ENCODE measurements at regions not wholly inside any gene's neighbourhood (a gene's known extent, or its start where the extent isn't known, plus 50 kb on each side); places are given as distances from the start of the nearest gene placed in this dataset.
A peak's percentile ranks its signal among the peaks of the same experiment; 100 is the strongest.
"Not testable (repeated sequence)": the region's sequence is repeated elsewhere in the genome, so short reads cannot be mapped to it uniquely, and the experiment has no call there.

GRCh38 chr7:88554847-88555246 is 204.7 kb upstream of the ZNF804B start:
- not testable (repeated sequence) for H3K36me3 ChIP-seq (ENCODE audit: control insufficient read depth in 4 of 4, insufficient read depth in 4 of 4, low read length in 3 of 4); DNase-seq
- WGBS (ENCODE audit: insufficient coverage) = no CpG with 5 or more reads among the region's 4 CpGs

DNA sequence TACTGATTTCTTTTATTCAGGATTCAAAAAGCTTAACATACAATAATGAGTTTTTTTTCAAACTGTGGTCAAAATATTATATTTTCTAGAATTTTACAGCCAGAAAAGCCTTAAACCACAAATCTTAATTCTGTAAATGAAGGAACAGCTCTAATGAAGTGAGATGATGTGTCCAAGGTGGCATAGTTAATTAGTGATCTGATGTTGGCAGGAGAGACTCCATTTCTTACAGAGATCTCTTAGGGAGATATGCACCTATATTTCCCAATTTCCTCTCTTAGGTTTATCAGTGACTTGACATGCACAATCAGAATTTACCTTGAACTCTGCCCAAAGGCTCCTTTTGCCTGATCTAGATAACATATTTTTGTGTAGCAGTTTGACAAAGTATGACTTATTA is 211.1 kb upstream of the ZNF804B start:
- Histone ChIP-seq H3K4me1 (ENCODE audit: control extremely low read depth in 1 of 4, control insufficient read depth in 4 of 4, insufficient read depth in 4 of 4, low read length in 3 of 4) (no peaks in the 10 kb centered on the region), H3K9me3 (ENCODE audit: control extremely low read depth in 1 of 5, control insufficient read depth in 4 of 5, insufficient read depth in 2 of 5, low read depth in 1 of 5, low read length in 4 of 5) (peaks cover 0 to 15% (median 5%) of the 10 kb centered on the region in 5 experiments), H3K36me3 (ENCODE audit: control insufficient read depth in 4 of 4, insufficient read depth in 4 of 4, low read length in 3 of 4) (no peaks in the 10 kb centered on the region), H3K4me3 (ENCODE audit: control insufficient read depth in 1 of 7, extremely low read depth in 1 of 7, insufficient read depth in 4 of 7, low read depth in 2 of 7, low read length in 6 of 7) (no peak overlapping the region), H3K27me3 (replicated peaks in 2 of 5; ENCODE audit: control insufficient read depth in 4 of 5, insufficient read depth in 5 of 5, low read length in 4 of 5) (no peaks in the 10 kb centered on the region), H3K27ac (ENCODE audit: insufficient read depth in 1 of 2, low read depth in 1 of 2, low read length in 2 of 2, poor library complexity in 1 of 2, severe bottlenecking in 2 of 2) (no peak overlapping the region)
- DNase-seq = no peak
- ChIA-PET POLR2A (no interaction called here), CTCF (interaction anchor here (0.9 to 1.5 kb wide), 2 partner anchors 15 to 18 kb away, joined by 3 read pairs; no protein-coding TSS in a partner anchor)

More at GRCh38 chr7:88554847-88555246, 204.7 kb upstream of the ZNF804B start:
- H3K4me1 ChIP-seq (ENCODE audit: control extremely low read depth in 1 of 4, control insufficient read depth in 4 of 4, insufficient read depth in 4 of 4, low read length in 3 of 4); H3K4me3 ChIP-seq (ENCODE audit: control insufficient read depth in 1 of 7, extremely low read depth in 1 of 7, insufficient read depth in 4 of 7, low read depth in 2 of 7, low read length in 6 of 7); H3K27ac ChIP-seq (ENCODE audit: insufficient read depth in 1 of 2, low read depth in 1 of 2, low read length in 2 of 2, poor library complexity in 1 of 2, severe bottlenecking in 2 of 2); POLR2A ChIA-PET; CTCF ChIA-PET; H3K9me3 ChIP-seq (ENCODE audit: control extremely low read depth in 1 of 5, control insufficient read depth in 4 of 5, insufficient read depth in 2 of 5, low read depth in 1 of 5, low read length in 4 of 5); H3K27me3 ChIP-seq (replicated peaks in 2 of 5; ENCODE audit: control insufficient read depth in 4 of 5, insufficient read depth in 5 of 5, low read length in 4 of 5): not testable (repeated sequence)

DNA sequence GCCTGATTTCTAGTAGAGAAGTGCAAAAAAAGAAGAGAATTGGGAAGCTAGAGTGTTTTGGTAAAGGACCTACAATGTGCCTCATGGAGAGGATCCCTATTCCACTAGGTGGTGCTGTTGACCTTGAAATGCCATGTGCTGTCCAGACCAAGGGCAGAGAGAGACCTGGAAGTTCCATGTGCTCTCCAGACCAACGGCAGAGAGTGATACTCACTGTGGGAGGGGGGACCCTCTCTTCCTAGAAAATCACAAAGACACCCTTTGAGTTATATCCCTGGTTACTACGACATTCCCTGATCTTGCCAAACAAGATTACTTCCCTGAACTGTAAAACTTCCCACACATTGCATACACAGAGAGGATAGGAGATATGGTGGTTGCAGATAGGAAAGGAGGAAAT is 212.7 kb upstream of the ZNF804B start:
- ChIA-PET CTCF (no interaction called here), POLR2A (no interaction called here)
- Histone ChIP-seq H3K36me3 (ENCODE audit: control insufficient read depth in 4 of 4, insufficient read depth in 4 of 4, low read length in 3 of 4) (no peaks in the 10 kb centered on the region), H3K4me1 (ENCODE audit: control extremely low read depth in 1 of 4, control insufficient read depth in 4 of 4, insufficient read depth in 4 of 4, low read length in 3 of 4) (no peaks in the 10 kb centered on the region), H3K4me3 (ENCODE audit: control insufficient read depth in 1 of 7, extremely low read depth in 1 of 7, insufficient read depth in 4 of 7, low read depth in 2 of 7, low read length in 6 of 7) (no peak overlapping the region), H3K27ac (ENCODE audit: insufficient read depth in 1 of 2, low read depth in 1 of 2, low read length in 2 of 2, poor library complexity in 1 of 2, severe bottlenecking in 2 of 2) (no peak overlapping the region), H3K9me3 (ENCODE audit: control extremely low read depth in 1 of 5, control insufficient read depth in 4 of 5, insufficient read depth in 2 of 5, low read depth in 1 of 5, low read length in 4 of 5) (peaks cover 0 to 15% (median 5%) of the 10 kb centered on the region in 5 experiments), H3K27me3 (replicated peaks in 2 of 5; ENCODE audit: control insufficient read depth in 4 of 5, insufficient read depth in 5 of 5, low read length in 4 of 5) (no peaks in the 10 kb centered on the region)
- 13% methylated on average over 1 of the region's 2 CpGs for WGBS (ENCODE audit: insufficient coverage)
- DNase-seq = peak; percentile 7 to 28 (median 19)

DNA sequence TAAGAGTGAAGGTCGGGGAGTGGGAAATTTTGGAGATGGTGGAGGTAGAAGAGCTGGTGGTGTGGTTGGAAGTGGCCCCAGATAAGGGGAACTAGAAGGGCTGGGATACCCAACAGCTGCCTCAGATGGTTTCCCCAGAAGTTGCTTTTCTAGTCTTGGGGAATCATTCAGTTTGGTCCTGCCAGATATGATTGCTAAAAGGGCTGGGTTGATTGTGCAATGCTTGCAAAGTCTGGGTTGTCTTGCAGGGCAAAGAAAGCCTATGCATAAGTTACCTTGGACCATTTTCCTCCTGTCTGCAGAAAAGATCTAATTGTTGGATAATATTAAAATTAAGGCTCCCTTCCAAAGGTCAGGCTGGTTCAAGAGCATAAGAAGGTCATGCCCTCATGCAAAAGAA is 213.8 kb upstream of the ZNF804B start:
- Histone ChIP-seq H3K36me3 (ENCODE audit: control insufficient read depth in 4 of 4, insufficient read depth in 4 of 4, low read length in 3 of 4) (no peaks in the 10 kb centered on the region), H3K27me3 (replicated peaks in 2 of 5; ENCODE audit: control insufficient read depth in 4 of 5, insufficient read depth in 5 of 5, low read length in 4 of 5) (no peaks in the 10 kb centered on the region), H3K4me3 (ENCODE audit: control insufficient read depth in 1 of 7, extremely low read depth in 1 of 7, insufficient read depth in 4 of 7, low read depth in 2 of 7, low read length in 6 of 7) (no peak overlapping the region), H3K27ac (ENCODE audit: insufficient read depth in 1 of 2, low read depth in 1 of 2, low read length in 2 of 2, poor library complexity in 1 of 2, severe bottlenecking in 2 of 2) (no peak overlapping the region), H3K9me3 (ENCODE audit: control extremely low read depth in 1 of 5, control insufficient read depth in 4 of 5, insufficient read depth in 2 of 5, low read depth in 1 of 5, low read length in 4 of 5) (peaks cover 0 to 15% (median 5%) of the 10 kb centered on the region in 5 experiments), H3K4me1 (ENCODE audit: control extremely low read depth in 1 of 4, control insufficient read depth in 4 of 4, insufficient read depth in 4 of 4, low read length in 3 of 4) (no peaks in the 10 kb centered on the region)
- WGBS (ENCODE audit: insufficient coverage) = 100% methylated on average over 1 of the region's 1 CpG
- ChIA-PET CTCF (no interaction called here), POLR2A (no interaction called here)
- DNase-seq = no peak

DNA sequence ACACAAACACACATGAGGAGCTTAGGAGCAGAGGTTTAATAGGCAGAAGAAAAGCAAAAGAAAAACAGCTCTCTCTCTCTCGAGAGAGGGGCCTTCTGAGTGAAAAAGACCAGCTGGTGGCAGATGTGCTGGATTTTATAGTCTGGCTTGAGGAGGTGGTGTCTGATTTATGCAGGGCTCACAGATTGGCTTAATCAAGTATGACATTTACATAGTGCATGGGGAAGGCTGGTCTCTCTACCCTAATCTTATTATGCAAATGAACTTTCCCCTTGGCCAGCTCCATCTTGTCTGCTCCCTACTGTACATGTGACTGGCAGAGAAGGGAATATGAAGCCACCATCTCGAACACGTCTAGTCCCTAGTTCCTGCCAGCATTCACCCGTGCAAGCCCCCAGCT is 219.5 kb upstream of the ZNF804B start:
- Histone ChIP-seq H3K36me3 (ENCODE audit: control insufficient read depth in 4 of 4, insufficient read depth in 4 of 4, low read length in 3 of 4) (no peaks in the 10 kb centered on the region), H3K27ac (ENCODE audit: insufficient read depth in 1 of 2, low read depth in 1 of 2, low read length in 2 of 2, poor library complexity in 1 of 2, severe bottlenecking in 2 of 2) (no peak overlapping the region), H3K9me3 (ENCODE audit: control extremely low read depth in 1 of 5, control insufficient read depth in 4 of 5, insufficient read depth in 2 of 5, low read depth in 1 of 5, low read length in 4 of 5) (peaks cover 1 to 10% (median 4%) of the 10 kb centered on the region in 5 experiments), H3K27me3 (replicated peaks in 2 of 5; ENCODE audit: control insufficient read depth in 4 of 5, insufficient read depth in 5 of 5, low read length in 4 of 5) (no peaks in the 10 kb centered on the region), H3K4me1 (ENCODE audit: control extremely low read depth in 1 of 4, control insufficient read depth in 4 of 4, insufficient read depth in 4 of 4, low read length in 3 of 4) (no peaks in the 10 kb centered on the region), H3K4me3 (ENCODE audit: control insufficient read depth in 1 of 7, extremely low read depth in 1 of 7, insufficient read depth in 4 of 7, low read depth in 2 of 7, low read length in 6 of 7) (no peak overlapping the region)
- DNase-seq = no peak
- WGBS (ENCODE audit: insufficient coverage) = 95% methylated on average over 3 of the region's 4 CpGs
- ChIA-PET POLR2A (no interaction called here), CTCF (no interaction called here)

DNA sequence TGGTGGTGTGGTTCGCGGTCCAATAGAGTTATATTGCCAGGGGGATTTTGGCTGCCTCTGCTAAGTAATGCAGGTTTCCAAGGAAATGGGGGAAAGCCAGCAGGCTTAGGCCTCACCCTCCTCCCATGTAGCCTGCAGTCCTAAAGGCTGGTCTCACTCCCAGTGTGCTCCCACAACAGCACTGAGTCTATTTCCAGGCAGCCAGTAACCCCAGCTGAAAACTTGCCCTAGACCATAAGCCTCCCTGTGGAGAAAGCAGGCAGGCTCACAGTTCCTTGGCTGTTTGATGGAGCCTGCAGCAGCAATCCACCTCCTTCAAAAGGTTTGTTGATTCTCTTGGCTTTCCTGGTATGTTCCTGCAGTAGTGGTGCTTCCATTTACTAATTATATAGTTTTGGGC is 220.0 kb upstream of the ZNF804B start:
- Histone ChIP-seq H3K27ac (ENCODE audit: insufficient read depth in 1 of 2, low read depth in 1 of 2, low read length in 2 of 2, poor library complexity in 1 of 2, severe bottlenecking in 2 of 2) (no peak overlapping the region), H3K36me3 (ENCODE audit: control insufficient read depth in 4 of 4, insufficient read depth in 4 of 4, low read length in 3 of 4) (no peaks in the 10 kb centered on the region), H3K27me3 (replicated peaks in 2 of 5; ENCODE audit: control insufficient read depth in 4 of 5, insufficient read depth in 5 of 5, low read length in 4 of 5) (no peaks in the 10 kb centered on the region), H3K4me1 (ENCODE audit: control extremely low read depth in 1 of 4, control insufficient read depth in 4 of 4, insufficient read depth in 4 of 4, low read length in 3 of 4) (no peaks in the 10 kb centered on the region), H3K4me3 (ENCODE audit: control insufficient read depth in 1 of 7, extremely low read depth in 1 of 7, insufficient read depth in 4 of 7, low read depth in 2 of 7, low read length in 6 of 7) (no peak overlapping the region), H3K9me3 (ENCODE audit: control extremely low read depth in 1 of 5, control insufficient read depth in 4 of 5, insufficient read depth in 2 of 5, low read depth in 1 of 5, low read length in 4 of 5) (peaks cover 1 to 8% (median 3%) of the 10 kb centered on the region in 5 experiments)
- no peak for DNase-seq
- ChIA-PET POLR2A (no interaction called here), CTCF (no interaction called here)
- WGBS (ENCODE audit: insufficient coverage) = no CpG with 5 or more reads among the region's 2 CpGs

DNA sequence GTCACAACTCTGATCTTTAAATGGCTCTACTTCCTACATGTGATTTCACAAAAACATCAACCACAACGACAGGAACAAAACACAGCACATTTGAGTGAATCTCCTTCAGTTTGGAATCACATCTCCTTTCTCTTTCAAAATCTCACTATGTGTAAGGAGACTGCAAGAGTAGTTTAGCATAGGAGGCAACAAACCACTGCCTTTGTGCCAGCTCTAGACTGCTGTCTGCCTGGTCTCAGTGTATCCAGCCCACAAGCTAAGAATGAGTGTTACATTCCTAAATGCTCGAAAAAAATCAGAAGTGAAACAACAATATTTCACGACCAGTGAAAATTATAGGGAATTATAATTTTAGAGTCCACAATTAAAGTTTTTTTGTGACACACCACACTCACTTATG is 217.0 kb upstream of the STEAP4 start:
- POLR2A ChIA-PET = no interaction called here
- Histone ChIP-seq H3K27me3 (replicated peaks in 2 of 5; ENCODE audit: control insufficient read depth in 4 of 5, insufficient read depth in 5 of 5, low read length in 4 of 5) (no peaks in the 10 kb centered on the region), H3K4me3 (ENCODE audit: control insufficient read depth in 1 of 7, extremely low read depth in 1 of 7, insufficient read depth in 4 of 7, low read depth in 2 of 7, low read length in 6 of 7) (no peak overlapping the region), H3K36me3 (ENCODE audit: control insufficient read depth in 4 of 4, insufficient read depth in 4 of 4, low read length in 3 of 4) (no peaks in the 10 kb centered on the region), H3K4me1 (ENCODE audit: control extremely low read depth in 1 of 4, control insufficient read depth in 4 of 4, insufficient read depth in 4 of 4, low read length in 3 of 4) (no peaks in the 10 kb centered on the region), H3K9me3 (ENCODE audit: control extremely low read depth in 1 of 5, control insufficient read depth in 4 of 5, insufficient read depth in 2 of 5, low read depth in 1 of 5, low read length in 4 of 5) (no peaks in the 10 kb centered on the region), H3K27ac (ENCODE audit: insufficient read depth in 1 of 2, low read depth in 1 of 2, low read length in 2 of 2, poor library complexity in 1 of 2, severe bottlenecking in 2 of 2) (no peak overlapping the region)
- CTCF ChIA-PET = no interaction called here
- WGBS (ENCODE audit: insufficient coverage) = 33% methylated on average over 1 of the region's 3 CpGs
- no peak for DNase-seq

All from common myeloid progenitor, CD34-positive (primary cell).